ENCODE measurements at regions not wholly inside any gene's neighbourhood (a gene's known extent, or its start where the extent isn't known, plus 50 kb on each side); places are given as distances from the start of the nearest gene placed in this dataset.

- TF ChIP-seq POLR2A (IDR thresholded peaks at IDR 0.05) (no peak), CTCF (IDR thresholded peaks at IDR 0.05) (no peak)
Measured at GRCh38 chr3:74351213-74351612, 263.2 kb downstream of the CNTN3 start.

Data from prostate gland (tissue), 2 donors.